ENCODE measurements at regions not wholly inside any gene's neighbourhood (a gene's known extent, or its start where the extent isn't known, plus 50 kb on each side); places are given as distances from the start of the nearest gene placed in this dataset.

DNA sequence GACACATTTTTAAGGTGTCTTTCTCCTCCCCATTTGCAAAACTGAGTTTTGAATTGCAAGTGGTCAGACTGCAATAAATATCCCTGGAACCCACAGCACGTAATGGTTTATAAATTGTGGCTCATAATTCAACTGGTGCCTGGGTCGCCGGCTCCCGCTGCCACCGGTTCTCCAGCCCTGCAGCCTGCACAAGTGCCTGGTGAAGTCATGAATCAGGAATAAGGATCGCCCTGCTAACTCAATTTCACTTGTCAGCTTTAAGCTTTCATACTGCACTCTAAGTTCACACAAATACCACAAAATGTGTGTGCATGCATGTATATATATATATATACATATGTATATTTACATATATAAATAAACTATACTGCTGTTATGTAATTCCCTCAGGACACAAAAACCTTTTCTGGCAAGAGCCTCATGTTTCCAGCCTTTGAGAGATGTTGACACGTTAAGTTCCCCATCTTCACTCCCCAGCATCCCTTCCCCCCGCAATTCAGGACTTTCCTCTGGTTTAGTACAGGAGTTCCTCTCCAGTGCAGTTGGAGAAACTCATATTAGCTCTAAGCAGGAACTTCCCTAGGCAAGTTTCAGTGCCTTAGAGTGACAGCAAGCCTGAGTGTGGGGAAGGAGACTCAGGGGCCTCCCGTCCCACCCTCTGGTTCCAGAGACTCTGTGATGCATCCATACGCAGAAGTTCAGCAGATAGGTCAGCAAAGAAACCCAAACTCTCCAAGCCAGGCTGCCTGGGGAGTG is 129.2 kb upstream of the UNC5B start:
- TF ChIP-seq, protein P1, sequence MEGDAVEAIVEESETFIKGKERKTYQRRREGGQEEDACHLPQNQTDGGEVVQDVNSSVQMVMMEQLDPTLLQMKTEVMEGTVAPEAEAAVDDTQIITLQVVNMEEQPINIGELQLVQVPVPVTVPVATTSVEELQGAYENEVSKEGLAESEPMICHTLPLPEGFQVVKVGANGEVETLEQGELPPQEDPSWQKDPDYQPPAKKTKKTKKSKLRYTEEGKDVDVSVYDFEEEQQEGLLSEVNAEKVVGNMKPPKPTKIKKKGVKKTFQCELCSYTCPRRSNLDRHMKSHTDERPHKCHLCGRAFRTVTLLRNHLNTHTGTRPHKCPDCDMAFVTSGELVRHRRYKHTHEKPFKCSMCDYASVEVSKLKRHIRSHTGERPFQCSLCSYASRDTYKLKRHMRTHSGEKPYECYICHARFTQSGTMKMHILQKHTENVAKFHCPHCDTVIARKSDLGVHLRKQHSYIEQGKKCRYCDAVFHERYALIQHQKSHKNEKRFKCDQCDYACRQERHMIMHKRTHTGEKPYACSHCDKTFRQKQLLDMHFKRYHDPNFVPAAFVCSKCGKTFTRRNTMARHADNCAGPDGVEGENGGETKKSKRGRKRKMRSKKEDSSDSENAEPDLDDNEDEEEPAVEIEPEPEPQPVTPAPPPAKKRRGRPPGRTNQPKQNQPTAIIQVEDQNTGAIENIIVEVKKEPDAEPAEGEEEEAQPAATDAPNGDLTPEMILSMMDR (IDR thresholded peaks at IDR 0.05): no peak
- no peak for TF ChIP-seq POLR2A (IDR thresholded peaks at IDR 0.05)

Data from right lobe of liver (tissue), 4 donors.